HCT116 (cell line): ENCODE measurements at regions not wholly inside any gene's neighbourhood (a gene's known extent, or its start where the extent isn't known, plus 50 kb on each side); places are given as distances from the start of the nearest gene placed in this dataset.

Experiments used
- ATAC-seq: fragments of 200-7000 bp; cut with Tn5 transposase; 2 replicates; pipeline ENCODE4 v1.9.1; 2020; ENCODE audit warnings: mild to moderate bottlenecking, moderate library complexity
- BruUV-seq: library from RNA; stranded (reverse); fragments of 400-500 nt; replicated peaks from 2 replicates; lab custom pipeline; 2021; lab: Mats Ljungman, UMichigan
- CTCF ChIA-PET: fragments of 300-600 bp; sonication (Branson Sonifier 250); formaldehyde crosslinking; loops from one replicate; lab custom pipeline; 2021; ENCODE audit warnings: antibody characterized with exemption; lab: Charles Lee
- POLR2A ChIA-PET: fragments of 300-600, 350-600 bp; sonication (Branson Sonifier 250); formaldehyde crosslinking; loops from one replicate; lab custom pipeline; 2021; ENCODE audit warnings: antibody characterized with exemption; lab: Charles Lee
- RAD21 ChIA-PET, 2 experiments: fragments of 300-600 bp; sonication (Branson Sonifier 250); formaldehyde crosslinking; loops; one replicate each; lab custom pipeline; 2023; ENCODE audit warnings: low total read pairs in 2 of 2; ENCODE audit not compliant: uncharacterized antibody in 2 of 2, unreplicated experiment in 2 of 2, low non-redundant PET in 1 of 2; lab: Charles Lee
- DNase-seq: peaks from one replicate; pipeline ENCODE4 v3.0.0-alpha.2; 2010; ENCODE audit warnings: low read depth, low spot score
- H2AFZ ChIP-seq: fragments of 200-600 bp; shearing (Covaris generic), sonication (generic); 2 replicates; pipeline ENCODE4 v1.6.1; 2017; ENCODE audit warnings: low read depth, mixed run types, mixed read lengths, antibody characterized with exemption, low read length; ENCODE audit not compliant: poor library complexity, severe bottlenecking
- H3K27ac ChIP-seq: 2 replicates; pipeline ENCODE4 v1.5.1; 2012; ENCODE audit warnings: low read depth, low read length
- H3K27me3 ChIP-seq: fragments of 200-600 bp; sonication (generic); 2 replicates; pipeline ENCODE4 v1.6.1; 2016; ENCODE audit warnings: mixed run types, low read length, mixed read lengths; ENCODE audit not compliant: insufficient read depth
- H3K36me3 ChIP-seq, 2 experiments: fragments of 200-500 bp in 1 of 2; fragments of 200-600 bp in 1 of 2; sonication (Bioruptor generic) in 1 of 2; sonication (generic) in 1 of 2; 2 replicates each; pipeline versions ENCODE4 v1.5.1 to v1.6.1; 2014 to 2016; ENCODE audit warnings: low read length in 2 of 2, inconsistent platforms in 1 of 2, mixed read lengths in 1 of 2, mixed run types in 1 of 2; ENCODE audit not compliant: insufficient read depth in 2 of 2, control insufficient read depth in 1 of 2
- H3K4me1 ChIP-seq, 2 experiments: fragments of 200-600 bp in 1 of 2; sonication (generic) in 1 of 2; 2 replicates each; pipeline versions ENCODE4 v1.5.1 to v1.6.1; 2012 to 2017; ENCODE audit warnings: low read length in 2 of 2, inconsistent platforms in 1 of 2, mild to moderate bottlenecking in 1 of 2, mixed read lengths in 1 of 2, mixed run types in 1 of 2, moderate library complexity in 1 of 2; ENCODE audit not compliant: insufficient read depth in 2 of 2, control insufficient read depth in 1 of 2
- H3K4me2 ChIP-seq: fragments of 200-600 bp; sonication (generic); 2 replicates; pipeline ENCODE4 v1.6.1; 2017; ENCODE audit warnings: mixed run types, low read length, mixed read lengths
- H3K4me3 ChIP-seq, 2 experiments: fragments of 200-600 bp in 1 of 2; sonication (generic) in 1 of 2; replicated peaks in 1 of 2; 2 replicates each; pipeline ENCODE4 v1.5.1; 2011 to 2016; ENCODE audit warnings: low read length in 2 of 2, control low read depth in 1 of 2, low read depth in 1 of 2, mild to moderate bottlenecking in 1 of 2, mixed read lengths in 1 of 2, mixed run types in 1 of 2
- H3K79me2 ChIP-seq: fragments of 200-600 bp; sonication (generic); 2 replicates; pipeline ENCODE4 v1.6.1; 2017; ENCODE audit warnings: mild to moderate bottlenecking, mixed run types, low read length, moderate library complexity, mixed read lengths; ENCODE audit not compliant: insufficient read depth
- H3K9ac ChIP-seq: fragments of 200-600 bp; sonication (generic); 2 replicates; pipeline ENCODE4 v1.6.1; 2016; ENCODE audit warnings: low read length, mixed read lengths
- H3K9me2 ChIP-seq: fragments of 200-600 bp; sonication (generic), shearing (Covaris generic); 2 replicates; pipeline ENCODE4 v1.6.1; 2017; ENCODE audit warnings: mixed run types, mild to moderate bottlenecking, moderate library complexity; ENCODE audit not compliant: insufficient read depth
- H3K9me3 ChIP-seq, 2 experiments: fragments of 200-500 bp in 1 of 2; fragments of 200-600 bp in 1 of 2; sonication (Bioruptor generic) in 1 of 2; sonication (generic) in 1 of 2; 2 replicates each; pipeline ENCODE4 v1.6.1; 2014 to 2017; ENCODE audit warnings: low read length in 2 of 2, mixed read lengths in 2 of 2, inconsistent platforms in 1 of 2, low read depth in 1 of 2, mild to moderate bottlenecking in 1 of 2, mixed run types in 1 of 2, moderate library complexity in 1 of 2; ENCODE audit not compliant: control insufficient read depth in 1 of 2, insufficient read depth in 1 of 2
- H4K20me1 ChIP-seq: fragments of 200-600 bp; sonication (generic), shearing (Covaris generic); 2 replicates; pipeline ENCODE4 v1.6.1; 2017; ENCODE audit warnings: mixed run types, mild to moderate bottlenecking, moderate library complexity; ENCODE audit not compliant: insufficient read depth
- ELF1 ChIP-seq: IDR thresholded peaks from 2 replicates; pipeline ENCODE4 v1.6.1; 2012; ENCODE audit warnings: low read depth, borderline replicate concordance
- EZH2 ChIP-seq: fragments of 200-600 bp; sonication (generic); IDR thresholded peaks from 2 replicates; pipeline ENCODE4 v1.6.1; 2017; ENCODE audit warnings: antibody characterized with exemption, mixed run types
- POLR2AphosphoS5 ChIP-seq: IDR thresholded peaks from 2 replicates; pipeline ENCODE4 v1.6.1; 2011; ENCODE audit warnings: mild to moderate bottlenecking, low read depth, low read length, moderate library complexity
- SP1 ChIP-seq: IDR thresholded peaks from 2 replicates; pipeline ENCODE4 v1.6.1; 2012; ENCODE audit warnings: low read depth
- intact Hi-C: fragments of 100-400 bp; cut with micrococcal nuclease; formaldehyde crosslinking; loops from 2 replicates; pipeline ENCODE4 v1.10.0; 2022
- TF ChIP-seq, protein P1 (sequence below): IDR thresholded peaks from 2 replicates; pipeline ENCODE4 v1.6.1; 2012
- TF ChIP-seq, protein P2 (sequence below), 3 experiments: fragments of 200-600 bp in 1 of 3; sonication (generic) in 1 of 3; IDR thresholded peaks in 2 of 3; conservative IDR thresholded peaks in 1 of 3; 2 replicates each; pipeline ENCODE4 v1.5.1; 2012 to 2017; ENCODE audit warnings: low read depth in 2 of 3, low read length in 2 of 3, antibody characterized with exemption in 1 of 3, borderline replicate concordance in 1 of 3, control low read depth in 1 of 3, mild to moderate bottlenecking in 1 of 3, mixed read lengths in 1 of 3, mixed run types in 1 of 3, moderate library complexity in 1 of 3; ENCODE audit not compliant: insufficient read depth in 1 of 3
- TF ChIP-seq, protein P3 (sequence below): IDR thresholded peaks from 2 replicates; pipeline ENCODE4 v1.6.1; 2011; ENCODE audit warnings: mild to moderate bottlenecking, low read length, moderate library complexity; ENCODE audit not compliant: insufficient replicate concordance; ENCODE audit errors: extremely low read depth

DNA sequence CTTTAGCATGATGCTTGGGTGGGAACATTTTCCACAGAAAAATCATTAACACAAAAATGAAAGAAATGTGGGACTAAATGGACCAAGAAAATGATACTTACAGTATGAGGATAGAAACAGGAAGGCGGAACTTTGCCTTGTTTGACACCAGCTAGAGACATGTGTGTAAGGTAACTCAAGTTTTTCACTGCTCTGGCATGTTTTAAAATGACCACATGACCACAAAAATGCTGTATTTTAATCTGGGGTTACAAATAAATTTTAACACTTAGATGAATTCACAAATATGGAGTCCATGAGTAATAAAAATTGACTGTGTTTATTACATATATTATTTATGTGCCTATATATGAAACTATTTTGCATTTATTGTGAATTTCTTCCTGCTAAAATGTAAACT is 100.9 kb upstream of the PHYHIPL start:
- ChIA-PET CTCF (no interaction called here), POLR2A (no interaction called here)
- intact Hi-C loops, result no loop called here
- Histone ChIP-seq H3K79me2 (no peaks in the 10 kb centered on the region), H2AFZ (no peak overlapping the region), H3K36me3 (no peaks in the 10 kb centered on the region), H3K27me3 (no peaks in the 10 kb centered on the region), H3K4me1 (peaks cover 11 to 17% of the 10 kb centered on the region in 2 experiments), H3K9ac (no peak overlapping the region), H4K20me1 (no peaks in the 10 kb centered on the region), H3K9me3 (no peaks in the 10 kb centered on the region), H3K4me3 (no peak overlapping the region), H3K27ac (no peak overlapping the region)
- no peak for DNase-seq
- ATAC-seq, result no peak
- no peak for TF ChIP-seq EZH2
- TF ChIP-seq POLR2AphosphoS5, result no peak
- TF ChIP-seq, protein P1, sequence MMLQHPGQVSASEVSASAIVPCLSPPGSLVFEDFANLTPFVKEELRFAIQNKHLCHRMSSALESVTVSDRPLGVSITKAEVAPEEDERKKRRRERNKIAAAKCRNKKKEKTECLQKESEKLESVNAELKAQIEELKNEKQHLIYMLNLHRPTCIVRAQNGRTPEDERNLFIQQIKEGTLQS, result no peak
- TF ChIP-seq, protein P2, sequence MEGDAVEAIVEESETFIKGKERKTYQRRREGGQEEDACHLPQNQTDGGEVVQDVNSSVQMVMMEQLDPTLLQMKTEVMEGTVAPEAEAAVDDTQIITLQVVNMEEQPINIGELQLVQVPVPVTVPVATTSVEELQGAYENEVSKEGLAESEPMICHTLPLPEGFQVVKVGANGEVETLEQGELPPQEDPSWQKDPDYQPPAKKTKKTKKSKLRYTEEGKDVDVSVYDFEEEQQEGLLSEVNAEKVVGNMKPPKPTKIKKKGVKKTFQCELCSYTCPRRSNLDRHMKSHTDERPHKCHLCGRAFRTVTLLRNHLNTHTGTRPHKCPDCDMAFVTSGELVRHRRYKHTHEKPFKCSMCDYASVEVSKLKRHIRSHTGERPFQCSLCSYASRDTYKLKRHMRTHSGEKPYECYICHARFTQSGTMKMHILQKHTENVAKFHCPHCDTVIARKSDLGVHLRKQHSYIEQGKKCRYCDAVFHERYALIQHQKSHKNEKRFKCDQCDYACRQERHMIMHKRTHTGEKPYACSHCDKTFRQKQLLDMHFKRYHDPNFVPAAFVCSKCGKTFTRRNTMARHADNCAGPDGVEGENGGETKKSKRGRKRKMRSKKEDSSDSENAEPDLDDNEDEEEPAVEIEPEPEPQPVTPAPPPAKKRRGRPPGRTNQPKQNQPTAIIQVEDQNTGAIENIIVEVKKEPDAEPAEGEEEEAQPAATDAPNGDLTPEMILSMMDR (IDR thresholded peaks at IDR 0.05 in 2 of 3, conservative IDR thresholded peaks at IDR 0.05 in 1 of 3; ENCODE audit: borderline replicate concordance in 1 of 3, insufficient read depth in 1 of 3, low read depth in 2 of 3, low read length in 2 of 3), result no peak
- TF ChIP-seq, protein P3, sequence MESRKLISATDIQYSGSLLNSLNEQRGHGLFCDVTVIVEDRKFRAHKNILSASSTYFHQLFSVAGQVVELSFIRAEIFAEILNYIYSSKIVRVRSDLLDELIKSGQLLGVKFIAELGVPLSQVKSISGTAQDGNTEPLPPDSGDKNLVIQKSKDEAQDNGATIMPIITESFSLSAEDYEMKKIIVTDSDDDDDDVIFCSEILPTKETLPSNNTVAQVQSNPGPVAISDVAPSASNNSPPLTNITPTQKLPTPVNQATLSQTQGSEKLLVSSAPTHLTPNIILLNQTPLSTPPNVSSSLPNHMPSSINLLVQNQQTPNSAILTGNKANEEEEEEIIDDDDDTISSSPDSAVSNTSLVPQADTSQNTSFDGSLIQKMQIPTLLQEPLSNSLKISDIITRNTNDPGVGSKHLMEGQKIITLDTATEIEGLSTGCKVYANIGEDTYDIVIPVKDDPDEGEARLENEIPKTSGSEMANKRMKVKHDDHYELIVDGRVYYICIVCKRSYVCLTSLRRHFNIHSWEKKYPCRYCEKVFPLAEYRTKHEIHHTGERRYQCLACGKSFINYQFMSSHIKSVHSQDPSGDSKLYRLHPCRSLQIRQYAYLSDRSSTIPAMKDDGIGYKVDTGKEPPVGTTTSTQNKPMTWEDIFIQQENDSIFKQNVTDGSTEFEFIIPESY, result no peak
- TF ChIP-seq SP1, result no peak
- TF ChIP-seq ELF1, result no peak
- TF ChIP-seq, all 23 proteins: peak for 0
- RAD21 ChIA-PET, result no interaction called here
- H3K4me2 ChIP-seq, result no peak overlapping the region
- BruUV-seq, result no TSS peak
- no peaks in the 10 kb centered on the region for H3K9me2 ChIP-seq
